ENCODE measurements at regions not wholly inside any gene's neighbourhood (a gene's known extent, or its start where the extent isn't known, plus 50 kb on each side); places are given as distances from the start of the nearest gene placed in this dataset.

DNA sequence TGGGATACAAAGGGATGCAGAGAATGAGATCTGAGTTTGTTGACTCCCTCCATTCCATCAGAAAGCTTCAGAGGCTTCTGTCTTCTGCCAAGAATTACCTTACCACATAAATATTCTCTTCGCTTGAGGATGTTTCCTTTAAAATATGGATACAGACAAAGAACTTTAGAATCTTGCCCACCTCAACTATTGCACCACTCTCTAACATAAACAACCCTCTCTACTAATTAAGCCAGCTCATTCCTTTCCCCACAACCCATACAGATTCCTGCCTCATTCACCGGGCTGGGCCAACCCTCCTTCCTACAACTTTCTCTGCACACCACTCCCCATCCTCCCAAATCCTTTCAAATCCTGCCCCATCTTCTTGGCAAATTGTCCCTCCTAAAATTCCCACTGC, 315.8 kb downstream of the RAB28 start:
- Histone ChIP-seq H3K4me2 (ENCODE audit: control insufficient read depth, extremely low read depth, insufficient read depth, low read depth, low read length) (no peak overlapping the region), H3K9me1 (ENCODE audit: control insufficient read depth, extremely low read depth, insufficient read depth, low read length) (no peaks in the 10 kb centered on the region), H3K4me3 (ENCODE audit: control insufficient read depth in 2 of 3, extremely low read depth in 1 of 3, insufficient read depth in 2 of 3, low read depth in 1 of 3, low read length in 3 of 3) (no peak overlapping the region), H3K79me2 (ENCODE audit: control insufficient read depth, insufficient read depth, low read length) (no peaks in the 10 kb centered on the region), H3K27me3 (ENCODE audit: control insufficient read depth, extremely low read depth, insufficient read depth, low read length) (no peaks in the 10 kb centered on the region), H3K9ac (ENCODE audit: control insufficient read depth, extremely low read depth, insufficient read depth, low read length) (no peak overlapping the region), H2AFZ (ENCODE audit: control insufficient read depth, low read length) (no peak overlapping the region), H3K27ac (ENCODE audit: control insufficient read depth, insufficient read depth, low read length) (no peak overlapping the region), H3K9me3 (ENCODE audit: control insufficient read depth, low read depth, low read length) (no peaks in the 10 kb centered on the region), H4K20me1 (ENCODE audit: control insufficient read depth, extremely low read depth, insufficient read depth, low read length) (no peaks in the 10 kb centered on the region), H3K36me3 (ENCODE audit: control insufficient read depth in 2 of 2, extremely low read depth in 1 of 2, insufficient read depth in 2 of 2, low read length in 2 of 2) (no peaks in the 10 kb centered on the region), H3K4me1 (ENCODE audit: control insufficient read depth, extremely low read depth, insufficient read depth, low read length) (no peaks in the 10 kb centered on the region)
- dilution Hi-C loops (cut with MboI; ENCODE audit: extremely low pct_ligation_motif_present, low sequenced_read_pairs): no loop called here
- FAIRE-seq (no peak), DNase-seq (ENCODE audit: low read depth, low spot score) (no peak)
- no peak for TF ChIP-seq EZH2 (IDR thresholded peaks at IDR 0.05; ENCODE audit: low read length)
- TF ChIP-seq, protein P1, sequence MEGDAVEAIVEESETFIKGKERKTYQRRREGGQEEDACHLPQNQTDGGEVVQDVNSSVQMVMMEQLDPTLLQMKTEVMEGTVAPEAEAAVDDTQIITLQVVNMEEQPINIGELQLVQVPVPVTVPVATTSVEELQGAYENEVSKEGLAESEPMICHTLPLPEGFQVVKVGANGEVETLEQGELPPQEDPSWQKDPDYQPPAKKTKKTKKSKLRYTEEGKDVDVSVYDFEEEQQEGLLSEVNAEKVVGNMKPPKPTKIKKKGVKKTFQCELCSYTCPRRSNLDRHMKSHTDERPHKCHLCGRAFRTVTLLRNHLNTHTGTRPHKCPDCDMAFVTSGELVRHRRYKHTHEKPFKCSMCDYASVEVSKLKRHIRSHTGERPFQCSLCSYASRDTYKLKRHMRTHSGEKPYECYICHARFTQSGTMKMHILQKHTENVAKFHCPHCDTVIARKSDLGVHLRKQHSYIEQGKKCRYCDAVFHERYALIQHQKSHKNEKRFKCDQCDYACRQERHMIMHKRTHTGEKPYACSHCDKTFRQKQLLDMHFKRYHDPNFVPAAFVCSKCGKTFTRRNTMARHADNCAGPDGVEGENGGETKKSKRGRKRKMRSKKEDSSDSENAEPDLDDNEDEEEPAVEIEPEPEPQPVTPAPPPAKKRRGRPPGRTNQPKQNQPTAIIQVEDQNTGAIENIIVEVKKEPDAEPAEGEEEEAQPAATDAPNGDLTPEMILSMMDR (optimal IDR thresholded peaks at IDR 0.05 in 1 of 3, IDR thresholded peaks at IDR 0.05 in 1 of 3, conservative IDR thresholded peaks at IDR 0.05 in 1 of 3; ENCODE audit: extremely low read depth in 1 of 3, insufficient read depth in 2 of 3, low read length in 3 of 3): no peak

DNA sequence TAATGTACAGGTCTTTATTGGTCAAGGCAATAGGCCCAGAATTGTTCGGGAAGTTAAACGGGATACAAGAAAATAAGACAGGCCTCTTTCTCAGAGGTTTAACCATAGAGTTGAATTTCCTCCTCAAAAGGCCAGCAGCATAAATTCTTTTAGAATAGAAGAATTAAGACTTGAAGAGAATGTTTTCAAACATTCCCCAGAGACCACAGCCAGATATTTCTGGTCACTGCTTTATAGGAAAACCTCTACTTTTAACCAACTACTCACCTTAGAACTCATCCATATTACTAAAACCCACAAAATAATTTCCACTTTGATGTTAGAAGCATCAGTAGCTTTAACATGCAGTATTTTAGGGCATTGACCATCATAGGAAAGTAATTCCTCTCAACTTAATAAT, 317.9 kb downstream of the RAB28 start:
- no peaks in the 10 kb centered on the region for H3K36me3 ChIP-seq (ENCODE audit: control insufficient read depth in 2 of 2, extremely low read depth in 1 of 2, insufficient read depth in 2 of 2, low read length in 2 of 2)
- no peak overlapping the region for H3K4me3 ChIP-seq (ENCODE audit: control insufficient read depth in 2 of 3, extremely low read depth in 1 of 3, insufficient read depth in 2 of 3, low read depth in 1 of 3, low read length in 3 of 3)
- no peaks in the 10 kb centered on the region for H3K79me2 ChIP-seq (ENCODE audit: control insufficient read depth, insufficient read depth, low read length)
- H4K20me1 ChIP-seq (ENCODE audit: control insufficient read depth, extremely low read depth, insufficient read depth, low read length): no peaks in the 10 kb centered on the region
- no peaks in the 10 kb centered on the region for H3K4me1 ChIP-seq (ENCODE audit: control insufficient read depth, extremely low read depth, insufficient read depth, low read length)
- TF ChIP-seq, protein P1 (optimal IDR thresholded peaks at IDR 0.05 in 1 of 3, IDR thresholded peaks at IDR 0.05 in 1 of 3, conservative IDR thresholded peaks at IDR 0.05 in 1 of 3; ENCODE audit: extremely low read depth in 1 of 3, insufficient read depth in 2 of 3, low read length in 3 of 3): no peak
- no peak for TF ChIP-seq EZH2 (IDR thresholded peaks at IDR 0.05; ENCODE audit: low read length)
- no peak overlapping the region for H3K27ac ChIP-seq (ENCODE audit: control insufficient read depth, insufficient read depth, low read length)
- H3K9me1 ChIP-seq (ENCODE audit: control insufficient read depth, extremely low read depth, insufficient read depth, low read length): no peaks in the 10 kb centered on the region
- dilution Hi-C loops (cut with MboI; ENCODE audit: extremely low pct_ligation_motif_present, low sequenced_read_pairs): no loop called here
- H3K4me2 ChIP-seq (ENCODE audit: control insufficient read depth, extremely low read depth, insufficient read depth, low read depth, low read length): no peak overlapping the region
- H3K9ac ChIP-seq (ENCODE audit: control insufficient read depth, extremely low read depth, insufficient read depth, low read length): no peak overlapping the region
- DNase-seq (ENCODE audit: low read depth, low spot score) (no peak), FAIRE-seq (no peak)
- no peak overlapping the region for H2AFZ ChIP-seq (ENCODE audit: control insufficient read depth, low read length)
- H3K27me3 ChIP-seq (ENCODE audit: control insufficient read depth, extremely low read depth, insufficient read depth, low read length): no peaks in the 10 kb centered on the region
- no peaks in the 10 kb centered on the region for H3K9me3 ChIP-seq (ENCODE audit: control insufficient read depth, low read depth, low read length)

Data from keratinocyte (primary cell).